Chondrocyte (in vitro differentiated cells): ENCODE measurements at regions not wholly inside any gene's neighbourhood (a gene's known extent, or its start where the extent isn't known, plus 50 kb on each side); places are given as distances from the start of the nearest gene placed in this dataset.
A peak's percentile ranks its signal among the peaks of the same experiment; 100 is the strongest.

Experiments
- DNase-seq: peaks from one replicate; pipeline ENCODE4 v3.0.0; 2021; ENCODE audit warnings: mixed read lengths, low spot score
- H3K27ac Mint-ChIP-seq: one replicate; pipeline ENCODE4 v1.8.0; 2021; ENCODE audit warnings: mild to moderate bottlenecking, moderate library complexity, mixed read lengths; ENCODE audit not compliant: unreplicated experiment
- H3K27me3 Mint-ChIP-seq: 2 replicates; pipeline ENCODE4 v1.8.0; 2021; ENCODE audit warnings: low read depth, mixed read lengths
- H3K36me3 Mint-ChIP-seq: 2 replicates; pipeline ENCODE4 v1.8.0; 2021; ENCODE audit warnings: low read depth, mixed read lengths
- H3K4me1 Mint-ChIP-seq: 2 replicates; pipeline ENCODE4 v1.8.0; 2021; ENCODE audit warnings: low read depth, mild to moderate bottlenecking, mixed read lengths
- H3K4me3 Mint-ChIP-seq: one replicate; pipeline ENCODE4 v1.8.0; 2021; ENCODE audit warnings: mild to moderate bottlenecking, moderate library complexity, mixed read lengths; ENCODE audit not compliant: unreplicated experiment
- H3K9me3 Mint-ChIP-seq: 2 replicates; pipeline ENCODE4 v1.8.0; 2021; ENCODE audit warnings: low read depth, mixed read lengths
- TF ChIP-seq, protein P1 (sequence below): fragments of 200-600 bp; sonication (generic); IDR thresholded peaks from 2 replicates; pipeline ENCODE4 v1.5.0; 2021; ENCODE audit warnings: antibody characterized with exemption, mild to moderate bottlenecking, moderate library complexity

DNA sequence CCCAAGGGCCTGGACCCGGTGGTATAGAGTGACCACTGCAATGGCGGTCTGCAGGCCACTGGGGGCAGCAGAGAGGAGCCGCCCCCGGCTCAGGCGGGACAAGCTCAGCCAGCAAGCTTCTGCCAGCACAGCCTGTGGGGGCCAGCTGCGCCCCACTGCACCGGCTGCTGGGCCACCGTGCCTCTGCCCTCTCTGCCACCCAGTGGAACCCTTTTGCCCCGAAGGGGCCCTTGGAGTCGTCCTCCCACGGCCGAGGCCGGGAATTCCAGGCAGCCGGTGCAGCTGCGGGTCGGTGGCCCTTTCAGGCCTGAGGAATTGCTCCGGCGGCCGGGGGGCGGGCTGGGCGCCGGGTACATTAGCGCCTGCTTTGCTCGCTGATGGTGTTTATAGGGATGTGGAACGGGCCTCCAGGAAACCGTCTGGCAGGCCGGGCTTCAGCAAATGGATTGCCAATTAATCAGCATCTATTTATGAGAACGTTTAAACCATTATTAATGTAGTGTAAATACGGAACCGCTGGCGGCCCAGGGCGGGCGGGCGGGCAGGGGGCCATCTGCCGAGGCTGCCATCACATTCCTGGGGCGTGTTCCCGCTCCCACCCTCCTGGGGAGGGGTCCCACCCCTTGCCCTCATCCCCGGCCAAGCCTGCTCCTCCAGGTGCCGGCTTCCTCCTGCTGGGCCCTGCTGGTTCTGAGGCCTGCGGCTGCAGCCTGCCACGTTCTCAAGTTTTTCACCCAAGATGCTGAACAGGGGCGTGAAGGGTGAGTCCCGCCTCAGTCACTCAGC lies 127.4 kb downstream of the BARX1 start:
- DNase-seq: no peak
- Mint-ChIP-seq H3K9me3 (peaks cover 11% of the 10 kb centered on the region), H3K27me3 (peaks cover 24% of the 10 kb centered on the region), H3K27ac (no peak overlapping the region), H3K36me3 (peaks cover 3% of the 10 kb centered on the region), H3K4me3 (no peak overlapping the region), H3K4me1 (peaks cover 6% of the 10 kb centered on the region)
- TF ChIP-seq, protein P1, sequence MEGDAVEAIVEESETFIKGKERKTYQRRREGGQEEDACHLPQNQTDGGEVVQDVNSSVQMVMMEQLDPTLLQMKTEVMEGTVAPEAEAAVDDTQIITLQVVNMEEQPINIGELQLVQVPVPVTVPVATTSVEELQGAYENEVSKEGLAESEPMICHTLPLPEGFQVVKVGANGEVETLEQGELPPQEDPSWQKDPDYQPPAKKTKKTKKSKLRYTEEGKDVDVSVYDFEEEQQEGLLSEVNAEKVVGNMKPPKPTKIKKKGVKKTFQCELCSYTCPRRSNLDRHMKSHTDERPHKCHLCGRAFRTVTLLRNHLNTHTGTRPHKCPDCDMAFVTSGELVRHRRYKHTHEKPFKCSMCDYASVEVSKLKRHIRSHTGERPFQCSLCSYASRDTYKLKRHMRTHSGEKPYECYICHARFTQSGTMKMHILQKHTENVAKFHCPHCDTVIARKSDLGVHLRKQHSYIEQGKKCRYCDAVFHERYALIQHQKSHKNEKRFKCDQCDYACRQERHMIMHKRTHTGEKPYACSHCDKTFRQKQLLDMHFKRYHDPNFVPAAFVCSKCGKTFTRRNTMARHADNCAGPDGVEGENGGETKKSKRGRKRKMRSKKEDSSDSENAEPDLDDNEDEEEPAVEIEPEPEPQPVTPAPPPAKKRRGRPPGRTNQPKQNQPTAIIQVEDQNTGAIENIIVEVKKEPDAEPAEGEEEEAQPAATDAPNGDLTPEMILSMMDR: peak; percentile 88

DNA sequence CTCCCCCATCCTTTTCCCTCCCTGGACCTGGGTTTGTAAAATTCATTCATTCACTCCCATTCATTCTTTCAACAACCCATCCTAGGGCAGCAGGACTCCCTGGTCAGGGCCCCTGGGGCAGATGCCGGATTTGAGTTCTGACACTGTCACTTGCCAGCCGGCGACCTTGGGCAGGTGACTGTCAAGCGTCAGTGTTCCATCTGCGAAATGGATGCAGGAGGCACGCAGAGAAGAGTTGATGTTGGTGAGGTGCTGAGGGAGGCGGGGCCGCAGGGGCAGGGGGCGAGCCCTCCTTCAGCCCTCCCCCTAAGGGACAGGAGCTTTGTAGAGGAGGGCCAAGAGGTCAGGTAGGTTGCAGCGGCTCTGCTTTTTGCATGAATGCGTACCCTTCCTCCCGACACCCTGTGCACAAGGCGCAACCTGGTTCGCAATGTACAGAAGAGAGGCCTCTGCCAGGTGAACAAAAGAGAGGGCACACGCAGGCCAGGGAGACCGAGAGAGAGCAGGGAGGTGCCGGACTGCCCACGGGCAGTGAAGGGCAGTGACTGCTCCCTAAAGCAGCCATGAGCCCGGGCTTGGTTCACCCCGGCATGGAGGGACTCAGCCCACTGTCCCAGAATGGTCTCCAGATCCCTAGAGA lies 128.1 kb downstream of the BARX1 start:
- Mint-ChIP-seq H3K27me3 (peaks cover 29% of the 10 kb centered on the region), H3K4me3 (no peak overlapping the region), H3K4me1 (peaks cover 6% of the 10 kb centered on the region), H3K27ac (no peak overlapping the region), H3K9me3 (peaks cover 10% of the 10 kb centered on the region), H3K36me3 (peaks cover 3% of the 10 kb centered on the region)
- peak; percentile 48 for DNase-seq
- TF ChIP-seq, protein P1: no peak

DNA sequence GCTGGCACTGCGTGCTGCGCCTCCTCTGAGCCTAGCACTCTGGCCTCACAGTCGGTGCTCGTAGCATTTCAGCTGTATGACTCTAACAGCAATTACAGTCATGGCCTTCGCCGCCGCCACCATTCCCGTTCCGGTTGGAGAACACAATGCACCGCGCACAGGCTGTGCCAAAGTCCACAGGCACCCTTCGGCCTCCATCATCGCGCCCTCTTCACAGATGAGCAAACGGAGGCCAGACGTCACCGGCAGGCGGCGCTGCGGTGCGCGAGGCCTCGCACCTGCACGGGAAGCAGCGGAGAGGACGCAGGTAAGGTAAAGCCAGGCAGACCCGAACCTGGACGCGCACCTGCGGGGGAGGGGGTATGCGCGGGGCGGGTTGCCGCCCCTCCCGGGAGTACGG lies 128.9 kb downstream of the BARX1 start:
- Mint-ChIP-seq H3K36me3 (peaks cover 3% of the 10 kb centered on the region), H3K27me3 (peaks cover 38% of the 10 kb centered on the region), H3K9me3 (peaks cover 10% of the 10 kb centered on the region), H3K4me3 (no peak overlapping the region), H3K27ac (no peak overlapping the region), H3K4me1 (peaks cover 6% of the 10 kb centered on the region)
- peak; percentile 92 for DNase-seq
- TF ChIP-seq, protein P1: peak; percentile 43

DNA sequence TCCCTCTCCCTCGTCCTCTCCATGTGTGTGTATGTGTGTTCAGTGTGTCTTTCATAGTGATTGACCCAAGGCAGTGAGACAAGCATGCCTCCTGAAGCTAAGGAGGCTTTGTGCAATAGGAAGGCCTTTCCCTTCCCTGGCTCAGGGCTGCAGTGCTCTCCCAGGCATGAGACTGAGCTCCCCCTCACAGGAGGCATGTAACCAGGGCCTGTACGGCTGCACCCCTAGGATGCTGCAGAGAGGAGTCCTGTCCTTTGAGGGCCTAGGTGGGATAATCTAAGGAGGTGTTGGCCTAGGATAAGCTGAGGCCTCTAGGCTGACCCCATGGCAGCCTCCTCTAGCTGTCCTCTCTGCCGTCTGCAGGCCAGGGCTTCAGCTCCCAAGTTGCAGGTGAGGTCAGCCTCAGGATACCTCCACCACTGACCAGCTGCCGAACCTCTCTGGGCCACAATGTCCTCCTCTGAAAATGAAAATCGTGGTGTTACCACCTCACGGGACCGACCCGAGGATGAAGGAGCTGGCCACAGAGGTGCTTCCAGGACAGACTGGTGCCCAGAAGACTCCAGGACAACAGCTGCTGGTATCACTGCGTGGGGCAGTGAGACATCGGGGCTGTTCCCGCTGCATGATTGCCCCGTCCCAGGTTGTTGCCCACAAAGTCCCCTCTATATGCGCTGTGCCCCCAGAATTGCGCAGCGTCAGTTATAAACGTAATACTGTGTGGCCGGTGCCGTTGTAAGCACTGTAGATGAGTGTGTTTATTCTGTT lies 129.6 kb downstream of the BARX1 start:
- DNase-seq: peak; percentile 52
- H3K9me3 Mint-ChIP-seq: peaks cover 10% of the 10 kb centered on the region
- no peak overlapping the region for H3K4me3 Mint-ChIP-seq
- H3K27me3 Mint-ChIP-seq: peaks cover 37% of the 10 kb centered on the region
- H3K36me3 Mint-ChIP-seq: peaks cover 3% of the 10 kb centered on the region
- TF ChIP-seq, protein P1: no peak
- H3K27ac Mint-ChIP-seq: no peak overlapping the region
- peaks cover 6% of the 10 kb centered on the region for H3K4me1 Mint-ChIP-seq
